Keratinocyte (primary cell): ENCODE measurements at regions not wholly inside any gene's neighbourhood (a gene's known extent, or its start where the extent isn't known, plus 50 kb on each side); places are given as distances from the start of the nearest gene placed in this dataset.

ENCODE experiments used
- DNase-seq: peaks from one replicate; pipeline ENCODE4 v3.0.0-alpha.2; 2011; ENCODE audit warnings: low read depth, missing footprints, low spot score
- FAIRE-seq: peaks from 2 replicates; lab custom pipeline; 2011; peaks lifted over from hg19 to GRCh38; lab: Jason Lieb, UNC
- H2AFZ ChIP-seq: 2 replicates; pipeline ENCODE4 v1.6.0; 2012; ENCODE audit warnings: low read length, control low read depth, inconsistent platforms; ENCODE audit not compliant: control insufficient read depth
- H3K27ac ChIP-seq: 2 replicates; pipeline ENCODE4 v1.5.1; 2011; ENCODE audit warnings: low read length; ENCODE audit not compliant: control insufficient read depth, insufficient read depth
- H3K27me3 ChIP-seq: 3 replicates; pipeline ENCODE4 v1.6.0; 2011; ENCODE audit warnings: low read length; ENCODE audit not compliant: control insufficient read depth, insufficient read depth; ENCODE audit errors: extremely low read depth
- H3K36me3 ChIP-seq, 2 experiments: 2 replicates in 1 of 2; 3 replicates in 1 of 2; pipeline ENCODE4 v1.5.1; 2011; ENCODE audit warnings: low read length in 2 of 2, mild to moderate bottlenecking in 1 of 2; ENCODE audit not compliant: control insufficient read depth in 2 of 2, insufficient read depth in 2 of 2; ENCODE audit errors: extremely low read depth in 1 of 2
- H3K4me1 ChIP-seq: 3 replicates; pipeline ENCODE4 v1.5.1; 2011; ENCODE audit warnings: low read length; ENCODE audit not compliant: control insufficient read depth, insufficient read depth; ENCODE audit errors: extremely low read depth
- H3K4me2 ChIP-seq: 3 replicates; pipeline ENCODE4 v1.6.0; 2011; ENCODE audit warnings: low read depth, low read length; ENCODE audit not compliant: control insufficient read depth, insufficient read depth; ENCODE audit errors: extremely low read depth
- H3K4me3 ChIP-seq, 3 experiments: fragments of 200-600 bp in 1 of 3; sonication (generic) in 1 of 3; 2 replicates in 2 of 3; 3 replicates in 1 of 3; pipeline ENCODE4 v1.5.1; 2011 to 2016; ENCODE audit warnings: low read length in 3 of 3, mild to moderate bottlenecking in 3 of 3, control low read depth in 2 of 3, inconsistent platforms in 1 of 3, low read depth in 1 of 3, mixed read lengths in 1 of 3, mixed run types in 1 of 3, moderate library complexity in 1 of 3; ENCODE audit not compliant: control insufficient read depth in 2 of 3, insufficient read depth in 2 of 3; ENCODE audit errors: extremely low read depth in 1 of 3
- H3K79me2 ChIP-seq: 2 replicates; pipeline ENCODE4 v1.6.0; 2012; ENCODE audit warnings: low read length; ENCODE audit not compliant: control insufficient read depth, insufficient read depth
- H3K9ac ChIP-seq: 3 replicates; pipeline ENCODE4 v1.6.0; 2011; ENCODE audit warnings: low read length; ENCODE audit not compliant: control insufficient read depth, insufficient read depth; ENCODE audit errors: extremely low read depth
- H3K9me1 ChIP-seq: 3 replicates; pipeline ENCODE4 v1.6.0; 2011; ENCODE audit warnings: low read length; ENCODE audit not compliant: control insufficient read depth, insufficient read depth; ENCODE audit errors: extremely low read depth
- H3K9me3 ChIP-seq: 2 replicates; pipeline ENCODE4 v1.5.1; 2012; ENCODE audit warnings: low read depth, low read length; ENCODE audit not compliant: control insufficient read depth
- H4K20me1 ChIP-seq: 3 replicates; pipeline ENCODE4 v1.6.0; 2011; ENCODE audit warnings: low read length; ENCODE audit not compliant: control insufficient read depth, insufficient read depth; ENCODE audit errors: extremely low read depth
- EZH2 ChIP-seq: IDR thresholded peaks from one replicate; pipeline ENCODE4 v1.6.1; 2012; ENCODE audit warnings: inconsistent platforms, mild to moderate bottlenecking, low read length, moderate library complexity
- dilution Hi-C: fragments of 300-500 bp; cut with MboI; formaldehyde crosslinking; loops from one replicate; pipeline ENCODE4 v1.7.0; 2020; ENCODE audit warnings: low sequenced_read_pairs; ENCODE audit not compliant: extremely low pct_ligation_motif_present
- TF ChIP-seq, protein P1 (sequence below), 3 experiments: IDR thresholded peaks in 1 of 3; conservative IDR thresholded peaks in 1 of 3; optimal IDR thresholded peaks in 1 of 3; 2 replicates in 2 of 3; 3 replicates in 1 of 3; pipeline versions ENCODE3 to v1.5.1; 2011; ENCODE audit warnings: low read length in 3 of 3, mild to moderate bottlenecking in 3 of 3, moderate library complexity in 2 of 3, control low read depth in 1 of 3, inconsistent platforms in 1 of 3; ENCODE audit not compliant: insufficient read depth in 2 of 3; ENCODE audit errors: extremely low read depth in 1 of 3

DNA sequence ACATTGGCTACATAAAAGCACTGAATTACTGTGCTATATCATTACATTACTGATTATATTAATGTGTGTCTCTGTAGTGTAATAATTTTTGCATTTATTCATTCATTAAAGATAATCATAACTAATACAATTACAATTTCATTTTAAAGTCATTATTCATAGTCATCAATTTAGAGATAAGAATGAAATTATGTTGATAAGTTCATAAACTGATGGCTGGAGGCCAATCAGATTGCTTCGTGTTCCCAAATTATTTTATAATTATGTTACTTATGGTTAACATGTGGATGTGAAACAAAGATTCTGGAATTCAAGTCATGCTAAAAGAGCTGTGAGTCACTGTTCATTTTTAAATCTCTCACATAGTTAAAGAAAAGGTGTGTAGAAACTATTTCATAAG lies 223.4 kb upstream of the HAND2 start:
- dilution Hi-C loops = no loop called here
- FAIRE-seq = no peak

DNA sequence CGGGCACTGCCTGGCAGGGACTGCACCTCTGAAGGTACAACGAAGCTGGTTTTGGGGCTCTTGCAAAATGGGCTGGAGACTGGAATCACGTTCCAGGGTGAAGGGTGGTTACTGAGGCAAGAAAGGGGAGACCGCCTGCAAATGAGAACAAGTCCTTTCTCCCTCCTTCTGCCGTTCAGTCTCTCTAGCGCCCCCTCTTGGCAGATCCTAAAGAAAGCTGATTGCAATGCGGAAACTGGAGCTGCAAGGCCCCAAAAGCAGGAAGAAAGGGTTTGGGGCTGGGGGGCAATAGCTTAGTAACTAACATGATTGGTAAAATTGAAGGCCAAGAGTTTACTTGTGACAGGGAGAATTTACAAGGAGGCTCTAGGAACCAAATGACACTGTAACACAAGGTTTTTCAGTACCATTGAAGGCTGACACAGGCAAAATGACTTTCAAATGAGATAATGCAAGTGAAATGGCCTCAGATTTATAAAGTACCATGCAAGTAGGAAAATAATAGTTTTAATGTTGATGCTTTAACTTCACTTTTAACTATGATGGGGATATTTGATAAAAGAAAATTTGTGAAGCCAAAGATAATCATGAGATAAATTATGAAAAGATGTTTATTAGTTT lies 222.7 kb upstream of the HAND2 start:
- no peaks in the 10 kb centered on the region for H3K27me3 ChIP-seq
- no peaks in the 10 kb centered on the region for H3K36me3 ChIP-seq
- dilution Hi-C loops = no loop called here
- no peak overlapping the region for H3K27ac ChIP-seq
- no peaks in the 10 kb centered on the region for H3K9me3 ChIP-seq
- DNase-seq (no peak), FAIRE-seq (no peak)
- H3K4me2 ChIP-seq = no peak overlapping the region
- no peak overlapping the region for H2AFZ ChIP-seq
- no peak overlapping the region for H3K4me3 ChIP-seq
- no peaks in the 10 kb centered on the region for H4K20me1 ChIP-seq
- no peaks in the 10 kb centered on the region for H3K4me1 ChIP-seq
- no peaks in the 10 kb centered on the region for H3K79me2 ChIP-seq
- no peak overlapping the region for H3K9ac ChIP-seq
- H3K9me1 ChIP-seq = no peaks in the 10 kb centered on the region
- TF ChIP-seq, protein P1, sequence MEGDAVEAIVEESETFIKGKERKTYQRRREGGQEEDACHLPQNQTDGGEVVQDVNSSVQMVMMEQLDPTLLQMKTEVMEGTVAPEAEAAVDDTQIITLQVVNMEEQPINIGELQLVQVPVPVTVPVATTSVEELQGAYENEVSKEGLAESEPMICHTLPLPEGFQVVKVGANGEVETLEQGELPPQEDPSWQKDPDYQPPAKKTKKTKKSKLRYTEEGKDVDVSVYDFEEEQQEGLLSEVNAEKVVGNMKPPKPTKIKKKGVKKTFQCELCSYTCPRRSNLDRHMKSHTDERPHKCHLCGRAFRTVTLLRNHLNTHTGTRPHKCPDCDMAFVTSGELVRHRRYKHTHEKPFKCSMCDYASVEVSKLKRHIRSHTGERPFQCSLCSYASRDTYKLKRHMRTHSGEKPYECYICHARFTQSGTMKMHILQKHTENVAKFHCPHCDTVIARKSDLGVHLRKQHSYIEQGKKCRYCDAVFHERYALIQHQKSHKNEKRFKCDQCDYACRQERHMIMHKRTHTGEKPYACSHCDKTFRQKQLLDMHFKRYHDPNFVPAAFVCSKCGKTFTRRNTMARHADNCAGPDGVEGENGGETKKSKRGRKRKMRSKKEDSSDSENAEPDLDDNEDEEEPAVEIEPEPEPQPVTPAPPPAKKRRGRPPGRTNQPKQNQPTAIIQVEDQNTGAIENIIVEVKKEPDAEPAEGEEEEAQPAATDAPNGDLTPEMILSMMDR (optimal IDR thresholded peaks at IDR 0.05 in 1 of 3, IDR thresholded peaks at IDR 0.05 in 1 of 3, conservative IDR thresholded peaks at IDR 0.05 in 1 of 3; ENCODE audit: extremely low read depth in 1 of 3, insufficient read depth in 2 of 3, low read length in 3 of 3) = peak; percentile 16 to 49 (median 21)
- no peak for TF ChIP-seq EZH2

More for the DNA sequence above, 223.4 kb upstream of the HAND2 start:
- DNase-seq = no peak
- no peaks in the 10 kb centered on the region for H3K79me2 ChIP-seq
- H3K4me3 ChIP-seq = no peak overlapping the region
- no peaks in the 10 kb centered on the region for H3K4me1 ChIP-seq
- no peaks in the 10 kb centered on the region for H3K9me1 ChIP-seq
- no peaks in the 10 kb centered on the region for H3K9me3 ChIP-seq
- no peaks in the 10 kb centered on the region for H4K20me1 ChIP-seq
- no peaks in the 10 kb centered on the region for H3K27me3 ChIP-seq
- H3K27ac ChIP-seq = no peak overlapping the region
- TF ChIP-seq, protein P1 (optimal IDR thresholded peaks at IDR 0.05 in 1 of 3, IDR thresholded peaks at IDR 0.05 in 1 of 3, conservative IDR thresholded peaks at IDR 0.05 in 1 of 3; ENCODE audit: extremely low read depth in 1 of 3, insufficient read depth in 2 of 3, low read length in 3 of 3) = no peak
- TF ChIP-seq EZH2 = no peak
- H3K9ac ChIP-seq = no peak overlapping the region
- H3K4me2 ChIP-seq = no peak overlapping the region
- H3K36me3 ChIP-seq = no peaks in the 10 kb centered on the region
- no peak overlapping the region for H2AFZ ChIP-seq
